GM13977 (cell line): ENCODE measurements at regions not wholly inside any gene's neighbourhood (a gene's known extent, or its start where the extent isn't known, plus 50 kb on each side); places are given as distances from the start of the nearest gene placed in this dataset.

Experiments
- DNase-seq: peaks from one replicate; pipeline ENCODE4 v3.0.0; 2012; ENCODE audit warnings: low spot score
- in situ Hi-C: fragments of 300-500 bp; cut with MboI; formaldehyde crosslinking; loops from one replicate; pipeline ENCODE4 v1.12.0; 2022; ENCODE audit warnings: low sequenced_read_pairs, low pct_unique_long_range_greater_than_20kb, mixed read lengths, inconsistent platforms; ENCODE audit not compliant: unreplicated experiment
- TF ChIP-seq, protein P1 (sequence below): IDR thresholded peaks from 2 replicates; pipeline ENCODE4 v1.5.1; 2012; ENCODE audit warnings: mild to moderate bottlenecking, control low read depth; ENCODE audit not compliant: insufficient read depth; ENCODE audit errors: extremely low read depth, missing control alignments

DNA sequence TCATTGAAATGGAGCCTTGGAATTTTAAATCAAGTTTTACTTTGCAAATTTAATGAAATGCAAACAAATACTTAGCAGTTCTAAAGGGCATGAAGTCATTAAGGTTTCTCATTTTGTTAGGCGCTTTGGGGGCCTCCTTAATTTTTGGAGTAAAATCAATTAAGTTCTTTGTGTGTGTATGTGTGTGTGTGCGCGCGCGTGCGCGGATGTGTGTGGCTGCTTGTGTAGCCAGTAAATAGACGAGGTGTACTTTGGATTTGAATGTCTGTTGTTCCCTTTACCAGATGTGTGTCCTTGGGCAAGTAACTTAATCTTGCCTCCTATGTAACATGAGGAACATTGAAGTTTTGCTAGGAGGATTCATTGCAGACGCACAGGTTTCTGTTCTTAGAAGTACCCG lies 1051.4 kb upstream of the EEF2KMT start:
- in situ Hi-C loops = no loop called here
- no peak for DNase-seq
- TF ChIP-seq, protein P1, sequence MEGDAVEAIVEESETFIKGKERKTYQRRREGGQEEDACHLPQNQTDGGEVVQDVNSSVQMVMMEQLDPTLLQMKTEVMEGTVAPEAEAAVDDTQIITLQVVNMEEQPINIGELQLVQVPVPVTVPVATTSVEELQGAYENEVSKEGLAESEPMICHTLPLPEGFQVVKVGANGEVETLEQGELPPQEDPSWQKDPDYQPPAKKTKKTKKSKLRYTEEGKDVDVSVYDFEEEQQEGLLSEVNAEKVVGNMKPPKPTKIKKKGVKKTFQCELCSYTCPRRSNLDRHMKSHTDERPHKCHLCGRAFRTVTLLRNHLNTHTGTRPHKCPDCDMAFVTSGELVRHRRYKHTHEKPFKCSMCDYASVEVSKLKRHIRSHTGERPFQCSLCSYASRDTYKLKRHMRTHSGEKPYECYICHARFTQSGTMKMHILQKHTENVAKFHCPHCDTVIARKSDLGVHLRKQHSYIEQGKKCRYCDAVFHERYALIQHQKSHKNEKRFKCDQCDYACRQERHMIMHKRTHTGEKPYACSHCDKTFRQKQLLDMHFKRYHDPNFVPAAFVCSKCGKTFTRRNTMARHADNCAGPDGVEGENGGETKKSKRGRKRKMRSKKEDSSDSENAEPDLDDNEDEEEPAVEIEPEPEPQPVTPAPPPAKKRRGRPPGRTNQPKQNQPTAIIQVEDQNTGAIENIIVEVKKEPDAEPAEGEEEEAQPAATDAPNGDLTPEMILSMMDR = no peak

DNA sequence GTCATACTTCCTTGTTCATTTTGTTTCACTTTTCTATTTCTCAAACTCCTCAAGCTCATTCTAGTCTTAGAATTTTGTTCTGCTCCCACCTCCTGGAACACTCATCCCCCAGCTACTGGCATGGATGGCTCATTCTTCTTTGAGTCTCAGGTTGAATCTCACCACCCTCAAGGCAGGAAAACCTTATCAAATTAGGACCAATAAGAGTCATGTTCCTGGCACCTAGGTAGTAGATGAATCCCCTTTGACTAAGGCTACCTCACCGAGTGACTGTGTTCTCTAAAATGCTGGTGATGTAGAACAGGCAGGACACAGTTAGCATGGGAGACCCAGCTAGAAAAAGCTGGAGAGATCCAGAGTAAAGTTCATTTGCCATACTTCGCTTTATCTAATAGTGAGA lies 1050.8 kb upstream of the EEF2KMT start:
- in situ Hi-C loops = no loop called here
- TF ChIP-seq, protein P1 = no peak
- no peak for DNase-seq

DNA sequence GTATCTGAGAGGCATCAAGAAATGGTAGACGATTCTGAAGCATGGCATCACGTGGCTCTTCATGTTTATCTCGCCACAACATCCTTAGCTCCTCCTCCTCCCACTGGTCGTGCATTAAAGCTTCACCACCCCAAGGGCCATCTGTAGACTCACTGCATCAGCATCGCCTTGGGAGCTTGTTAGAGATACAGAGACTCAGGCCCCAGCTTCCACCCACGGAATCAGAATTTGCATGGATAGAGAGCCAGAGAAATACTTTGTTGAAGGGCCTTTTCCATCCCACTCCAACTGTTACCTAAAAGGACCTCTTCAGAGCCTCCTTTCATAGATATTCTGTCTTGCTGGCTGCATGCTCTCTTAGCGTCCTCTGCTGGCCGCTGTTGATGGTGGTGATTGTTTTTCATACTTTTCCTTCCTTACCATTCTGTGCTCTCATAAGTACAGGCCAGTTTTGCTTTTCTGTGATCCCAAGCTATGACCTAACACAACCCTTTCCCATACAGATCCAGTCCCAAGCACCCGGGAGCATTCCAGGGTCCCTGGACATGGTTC lies 1049.4 kb upstream of the EEF2KMT start:
- in situ Hi-C loops = no loop called here
- TF ChIP-seq, protein P1 = no peak
- DNase-seq = no peak

DNA sequence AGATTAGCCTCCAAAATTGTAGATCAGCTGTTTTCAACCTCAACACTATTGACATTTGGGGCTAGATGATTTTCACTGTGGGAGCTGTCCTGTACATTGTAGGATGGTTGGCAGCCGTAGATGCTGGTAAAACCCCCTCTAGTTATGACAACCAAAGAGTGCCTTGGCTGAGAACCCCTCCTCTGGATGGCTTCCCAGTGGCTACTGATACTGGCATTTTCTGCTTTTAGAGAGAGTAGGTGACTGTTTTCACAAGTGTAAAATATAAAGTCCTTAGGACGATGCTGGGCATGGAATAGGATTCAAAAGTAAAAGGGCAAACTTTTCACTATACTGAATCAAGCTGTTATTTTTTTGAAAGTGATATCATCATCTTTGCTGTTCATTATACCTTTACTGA lies 1048.8 kb upstream of the EEF2KMT start:
- TF ChIP-seq, protein P1 = no peak
- no peak for DNase-seq
- in situ Hi-C loops = no loop called here

DNA sequence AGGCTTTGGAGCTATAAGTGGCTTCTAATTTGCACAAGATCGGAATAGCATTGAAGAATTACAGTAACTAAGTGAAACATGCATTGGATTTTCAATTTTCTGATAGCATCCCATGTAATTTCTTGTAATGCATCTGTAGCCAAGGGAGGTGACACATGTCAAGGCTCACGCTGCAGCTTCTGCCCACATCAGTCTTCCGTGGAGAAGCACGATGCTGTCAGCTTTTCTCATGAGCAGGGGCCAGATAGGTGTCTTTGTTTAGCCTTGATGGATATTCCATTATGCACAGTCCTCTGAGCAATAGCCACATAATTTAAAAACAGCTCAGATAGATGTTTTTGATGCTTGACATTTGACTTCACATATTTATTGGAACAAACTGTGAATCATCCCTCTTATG lies 1046.9 kb upstream of the EEF2KMT start:
- TF ChIP-seq, protein P1 = no peak
- in situ Hi-C loops = no loop called here
- DNase-seq = no peak

DNA sequence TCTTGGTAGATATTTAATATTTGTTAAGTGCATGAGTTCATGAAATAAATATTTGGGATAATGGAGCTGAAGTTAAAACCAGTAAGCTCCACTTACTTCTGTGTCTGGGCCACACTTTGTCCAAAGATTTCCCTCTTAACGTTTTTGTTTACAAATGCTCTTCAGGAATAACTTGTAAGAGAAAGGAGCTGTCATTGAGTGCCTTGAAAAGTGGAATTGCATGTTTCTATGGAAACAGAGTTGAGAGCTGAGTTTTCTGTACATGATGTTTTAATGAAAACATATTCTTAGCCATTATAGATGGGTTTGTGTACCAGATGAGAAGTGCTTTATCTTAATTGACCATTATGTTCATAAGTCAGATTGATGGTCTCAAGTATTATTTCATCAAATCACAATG lies 1045.4 kb upstream of the EEF2KMT start:
- in situ Hi-C loops = no loop called here
- no peak for DNase-seq
- TF ChIP-seq, protein P1 = no peak
